IPS-15b (cell line): ENCODE measurements at regions not wholly inside any gene's neighbourhood (a gene's known extent, or its start where the extent isn't known, plus 50 kb on each side); places are given as distances from the start of the nearest gene placed in this dataset.

Experiments
- H3K27me3 ChIP-seq: one replicate; pipeline ENCODE4 v1.6.1; 2013; ENCODE audit warnings: low read length; ENCODE audit not compliant: control insufficient read depth, insufficient read depth
- H3K36me3 ChIP-seq: one replicate; pipeline ENCODE4 v1.6.1; 2013; ENCODE audit warnings: low read length; ENCODE audit not compliant: control insufficient read depth, insufficient read depth
- H3K4me1 ChIP-seq: one replicate; pipeline ENCODE4 v1.6.1; 2013; ENCODE audit warnings: mild to moderate bottlenecking, low read length; ENCODE audit not compliant: control insufficient read depth, insufficient read depth
- H3K4me3 ChIP-seq: one replicate; pipeline ENCODE4 v1.5.1; 2013; ENCODE audit warnings: low read depth, low read length
- H3K9ac ChIP-seq: one replicate; pipeline ENCODE4 v1.6.1; 2013; ENCODE audit warnings: low read depth, mild to moderate bottlenecking, low read length
- H3K9me3 ChIP-seq: one replicate; pipeline ENCODE4 v1.6.1; 2013; ENCODE audit warnings: mild to moderate bottlenecking, low read length; ENCODE audit not compliant: control insufficient read depth, insufficient read depth

GRCh38 chr1:232439011-232439410 is 190.9 kb downstream of the SIPA1L2 start:
- H3K4me1 ChIP-seq = no peaks in the 10 kb centered on the region
- H3K36me3 ChIP-seq = no peaks in the 10 kb centered on the region
- H3K4me3 ChIP-seq = no peak overlapping the region
- no peaks in the 10 kb centered on the region for H3K9me3 ChIP-seq
- H3K27me3 ChIP-seq = no peaks in the 10 kb centered on the region
- H3K9ac ChIP-seq = no peak overlapping the region

- H3K36me3 ChIP-seq = no peaks in the 10 kb centered on the region
- no peaks in the 10 kb centered on the region for H3K27me3 ChIP-seq
- no peak overlapping the region for H3K9ac ChIP-seq
- no peak overlapping the region for H3K4me3 ChIP-seq
- H3K9me3 ChIP-seq = no peaks in the 10 kb centered on the region
- no peaks in the 10 kb centered on the region for H3K4me1 ChIP-seq
Measured at GRCh38 chr1:232438476-232438875, 191.5 kb downstream of the SIPA1L2 start.

- Histone ChIP-seq H3K9me3 (no peaks in the 10 kb centered on the region), H3K4me3 (no peak overlapping the region), H3K9ac (no peak overlapping the region), H3K36me3 (no peaks in the 10 kb centered on the region), H3K27me3 (no peaks in the 10 kb centered on the region), H3K4me1 (no peaks in the 10 kb centered on the region)
Measured at GRCh38 chr1:232437510-232437909, 192.4 kb downstream of the SIPA1L2 start.

- H3K36me3 ChIP-seq = no peaks in the 10 kb centered on the region
Measured at GRCh38 chr1:232435729-232436128, 194.2 kb downstream of the SIPA1L2 start.

GRCh38 chr1:232432313-232432712 is 197.6 kb downstream of the SIPA1L2 start:
- Histone ChIP-seq H3K27me3 (no peaks in the 10 kb centered on the region), H3K36me3 (no peaks in the 10 kb centered on the region), H3K4me3 (no peak overlapping the region), H3K4me1 (no peaks in the 10 kb centered on the region), H3K9me3 (no peaks in the 10 kb centered on the region), H3K9ac (no peak overlapping the region)

More at GRCh38 chr1:232435729-232436128, 194.2 kb downstream of the SIPA1L2 start:
- Histone ChIP-seq H3K9me3 (no peaks in the 10 kb centered on the region), H3K4me1 (no peaks in the 10 kb centered on the region), H3K4me3 (no peak overlapping the region), H3K9ac (no peak overlapping the region), H3K27me3 (no peaks in the 10 kb centered on the region)

GRCh38 chr1:232431748-232432147 is 198.2 kb downstream of the SIPA1L2 start:
- H3K9ac ChIP-seq = no peak overlapping the region
- no peaks in the 10 kb centered on the region for H3K9me3 ChIP-seq
- no peaks in the 10 kb centered on the region for H3K4me1 ChIP-seq
- H3K4me3 ChIP-seq = no peak overlapping the region
- no peaks in the 10 kb centered on the region for H3K36me3 ChIP-seq
- no peaks in the 10 kb centered on the region for H3K27me3 ChIP-seq

- Histone ChIP-seq H3K9me3 (no peaks in the 10 kb centered on the region), H3K4me3 (no peak overlapping the region), H3K4me1 (no peaks in the 10 kb centered on the region), H3K36me3 (no peaks in the 10 kb centered on the region), H3K27me3 (no peaks in the 10 kb centered on the region), H3K9ac (no peak overlapping the region)
Measured at GRCh38 chr1:232431326-232431725, 198.6 kb downstream of the SIPA1L2 start.

GRCh38 chr1:232430467-232430866 is 199.5 kb downstream of the SIPA1L2 start:
- Histone ChIP-seq H3K27me3 (no peaks in the 10 kb centered on the region), H3K4me1 (no peaks in the 10 kb centered on the region), H3K36me3 (no peaks in the 10 kb centered on the region), H3K9me3 (no peaks in the 10 kb centered on the region), H3K4me3 (no peak overlapping the region), H3K9ac (no peak overlapping the region)

GRCh38 chr1:232428786-232429530 is 201.0 kb downstream of the SIPA1L2 start:
- no peak overlapping the region for H3K9ac ChIP-seq
- no peak overlapping the region for H3K4me3 ChIP-seq
- H3K4me1 ChIP-seq = no peaks in the 10 kb centered on the region
- H3K36me3 ChIP-seq = no peaks in the 10 kb centered on the region
- H3K9me3 ChIP-seq = no peaks in the 10 kb centered on the region
- H3K27me3 ChIP-seq = no peaks in the 10 kb centered on the region

- Histone ChIP-seq H3K4me1 (no peaks in the 10 kb centered on the region), H3K9ac (no peak overlapping the region), H3K4me3 (no peak overlapping the region), H3K9me3 (no peaks in the 10 kb centered on the region), H3K27me3 (no peaks in the 10 kb centered on the region), H3K36me3 (no peaks in the 10 kb centered on the region)
Measured at GRCh38 chr1:232428036-232428645, 201.8 kb downstream of the SIPA1L2 start.

GRCh38 chr1:232426801-232427200 is 203.1 kb downstream of the SIPA1L2 start:
- H3K36me3 ChIP-seq = no peaks in the 10 kb centered on the region
- no peaks in the 10 kb centered on the region for H3K27me3 ChIP-seq
- no peak overlapping the region for H3K4me3 ChIP-seq
- H3K9me3 ChIP-seq = no peaks in the 10 kb centered on the region
- no peak overlapping the region for H3K9ac ChIP-seq
- H3K4me1 ChIP-seq = no peaks in the 10 kb centered on the region

- no peaks in the 10 kb centered on the region for H3K27me3 ChIP-seq
- H3K4me3 ChIP-seq = no peak overlapping the region
- no peaks in the 10 kb centered on the region for H3K4me1 ChIP-seq
- no peak overlapping the region for H3K9ac ChIP-seq
- no peaks in the 10 kb centered on the region for H3K36me3 ChIP-seq
- H3K9me3 ChIP-seq = no peaks in the 10 kb centered on the region
Measured at GRCh38 chr1:232425421-232425820, 204.5 kb downstream of the SIPA1L2 start.
